ENCODE measurements at regions not wholly inside any gene's neighbourhood (a gene's known extent, or its start where the extent isn't known, plus 50 kb on each side); places are given as distances from the start of the nearest gene placed in this dataset.

DNA sequence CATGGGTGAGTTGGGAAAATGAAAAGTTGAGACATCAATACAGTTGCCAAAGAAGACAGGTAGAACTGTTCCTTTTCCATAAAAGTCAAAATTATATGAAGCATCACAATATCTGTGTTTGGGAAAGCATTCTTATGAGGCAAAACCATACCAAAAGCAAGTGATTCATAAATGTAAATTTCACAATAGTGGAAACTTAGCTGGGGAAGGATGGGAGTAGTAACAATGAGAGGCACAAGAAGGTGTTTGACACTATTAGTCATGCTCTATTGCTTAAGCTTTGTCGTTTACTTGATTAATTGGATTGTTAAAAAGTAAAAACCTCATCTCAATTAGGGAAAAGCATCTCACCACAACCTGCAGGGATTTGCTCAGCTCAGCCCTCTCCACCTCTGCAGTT is 240.2 kb downstream of the C7orf25 start:
- H2BK5ac ChIP-seq (ENCODE audit: low read depth, low read length), result no peak overlapping the region
- no peak overlapping the region for H3K9ac ChIP-seq (replicated peaks in 1 of 4; ENCODE audit: extremely low read depth in 1 of 4, low read depth in 3 of 4, low read length in 3 of 4)
- no peak overlapping the region for H3K18ac ChIP-seq (ENCODE audit: extremely low read depth, low read length)
- H3K4me2 ChIP-seq (ENCODE audit: insufficient read depth in 1 of 2, low read depth in 2 of 2, low read length in 2 of 2), result no peak overlapping the region
- TF ChIP-seq PHF8 (conservative IDR thresholded peaks at IDR 0.05; ENCODE audit: low read depth, low read length) (no peak), BACH1 (IDR thresholded peaks at IDR 0.05; ENCODE audit: low read length) (no peak), RAD21 (IDR thresholded peaks at IDR 0.05 in 1 of 2, conservative IDR thresholded peaks at IDR 0.05 in 1 of 2; ENCODE audit: low read depth in 2 of 2, low read length in 2 of 2) (no peak), YY1 (IDR thresholded peaks at IDR 0.05; ENCODE audit: low read depth, low read length) (no peak), NANOG (IDR thresholded peaks at IDR 0.05; ENCODE audit: insufficient read depth, low read depth, low read length, poor library complexity, severe bottlenecking) (no peak), CEBPB (IDR thresholded peaks at IDR 0.05; ENCODE audit: low read depth, low read length) (no peak), JUN (IDR thresholded peaks at IDR 0.05; ENCODE audit: low read depth, low read length) (no peak), EGR1 (IDR thresholded peaks at IDR 0.05; ENCODE audit: borderline replicate concordance, low read depth, low read length) (no peak), RFX5 (IDR thresholded peaks at IDR 0.05; ENCODE audit: borderline replicate concordance, low read depth, low read length) (no peak), POLR2A (IDR thresholded peaks at IDR 0.05; ENCODE audit: control extremely low read depth in 1 of 2, low read depth in 2 of 2, low read length in 2 of 2) (no peak), JUND (IDR thresholded peaks at IDR 0.05; ENCODE audit: low read length) (no peak), TCF12 (IDR thresholded peaks at IDR 0.05; ENCODE audit: low read depth, low read length) (no peak)
- TF ChIP-seq, protein P1, sequence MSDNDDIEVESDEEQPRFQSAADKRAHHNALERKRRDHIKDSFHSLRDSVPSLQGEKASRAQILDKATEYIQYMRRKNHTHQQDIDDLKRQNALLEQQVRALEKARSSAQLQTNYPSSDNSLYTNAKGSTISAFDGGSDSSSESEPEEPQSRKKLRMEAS (IDR thresholded peaks at IDR 0.05), result no peak
- no peak overlapping the region for H2BK15ac ChIP-seq (ENCODE audit: low read length)
- no peak overlapping the region for H4K5ac ChIP-seq (ENCODE audit: insufficient read length, low read depth, low read length)
- POLR2A ChIA-PET (ENCODE audit: partially characterized antibody), result no interaction called here
- no peak overlapping the region for H2AK5ac ChIP-seq (ENCODE audit: low read depth, low read length)
- no peaks in the 10 kb centered on the region for H3K27me3 ChIP-seq (replicated peaks in 1 of 4; ENCODE audit: control insufficient read depth in 3 of 4, extremely low read depth in 1 of 4, insufficient read depth in 3 of 4, low read length in 3 of 4)
- H3K79me1 ChIP-seq (ENCODE audit: low read depth, low read length), result no peaks in the 10 kb centered on the region
- no peak overlapping the region for H4K8ac ChIP-seq (ENCODE audit: extremely low read depth, insufficient read depth, low read length)
- no peak overlapping the region for H2BK120ac ChIP-seq (replicated peaks; ENCODE audit: low read depth, low read length)
- H3K27ac ChIP-seq (ENCODE audit: low read depth, low read length), result no peak overlapping the region
- no peak overlapping the region for H2BK12ac ChIP-seq (ENCODE audit: low read depth, low read length)
- H2BK20ac ChIP-seq (ENCODE audit: low read length), result no peak overlapping the region
- H3K4me1 ChIP-seq (replicated peaks in 1 of 4; ENCODE audit: control insufficient read depth in 3 of 4, insufficient read depth in 4 of 4, low read length in 3 of 4), result no peaks in the 10 kb centered on the region
- 90% methylated on average over 1 of the region's 1 CpG; no CpG with 5 or more reads in 1 of the 2 experiments for WGBS, 2 experiments (ENCODE audit: extremely low coverage in 1 of 2, insufficient coverage in 1 of 2, insufficient read length in 1 of 2, insufficient replicate concordance in 2 of 2, low coverage in 1 of 2, low lambda C conversion rate in 2 of 2, missing lambda C conversion rate in 1 of 2)
- no peak for FAIRE-seq
- no peaks in the 10 kb centered on the region for H4K20me1 ChIP-seq (replicated peaks in 1 of 2; ENCODE audit: control insufficient read depth in 1 of 2, insufficient read depth in 2 of 2, low read length in 2 of 2)
- no peaks in the 10 kb centered on the region; the same call in 1 of the 2 replicates for H3K23me2 ChIP-seq (ENCODE audit: low read depth, low read length)
- H3K23ac ChIP-seq (ENCODE audit: insufficient read length), result no peak overlapping the region
- no peak for DNase-seq (ENCODE audit: low read depth in 1 of 2, low spot score in 2 of 2)
- H3K4me3 ChIP-seq (ENCODE audit: extremely low read depth in 1 of 4, insufficient read depth in 2 of 4, low read depth in 3 of 4, low read length in 4 of 4), result no peak overlapping the region
- peaks cover 7 to 10% of the 10 kb centered on the region in 2 experiments; a peak in 2 of 4 replicates for H3K9me3 ChIP-seq (ENCODE audit: insufficient read depth in 2 of 2, low read depth in 1 of 2, low read length in 1 of 2)
- H4K91ac ChIP-seq (replicated peaks; ENCODE audit: insufficient read length, low read length), result no peak overlapping the region
- H3K56ac ChIP-seq (replicated peaks; ENCODE audit: insufficient read length, low read depth, low read length), result no peak overlapping the region
- CTCF ChIA-PET (ENCODE audit: partially characterized antibody), result no interaction called here
- no peak overlapping the region for H3K4ac ChIP-seq (replicated peaks; ENCODE audit: insufficient read length, low read depth, low read length)
- H3K14ac ChIP-seq (ENCODE audit: insufficient read length), result no peak overlapping the region
- H2AFZ ChIP-seq (ENCODE audit: low read length), result no peak overlapping the region
- H3K36me3 ChIP-seq (ENCODE audit: control insufficient read depth in 2 of 4, insufficient read depth in 4 of 4, low read length in 3 of 4), result no peaks in the 10 kb centered on the region
- no peaks in the 10 kb centered on the region for H3K79me2 ChIP-seq (ENCODE audit: control insufficient read depth in 1 of 2, insufficient read depth in 2 of 2, low read length in 2 of 2)

Data from H1 (cell line).